ENCODE measurements at regions not wholly inside any gene's neighbourhood (a gene's known extent, or its start where the extent isn't known, plus 50 kb on each side); places are given as distances from the start of the nearest gene placed in this dataset.

DNA sequence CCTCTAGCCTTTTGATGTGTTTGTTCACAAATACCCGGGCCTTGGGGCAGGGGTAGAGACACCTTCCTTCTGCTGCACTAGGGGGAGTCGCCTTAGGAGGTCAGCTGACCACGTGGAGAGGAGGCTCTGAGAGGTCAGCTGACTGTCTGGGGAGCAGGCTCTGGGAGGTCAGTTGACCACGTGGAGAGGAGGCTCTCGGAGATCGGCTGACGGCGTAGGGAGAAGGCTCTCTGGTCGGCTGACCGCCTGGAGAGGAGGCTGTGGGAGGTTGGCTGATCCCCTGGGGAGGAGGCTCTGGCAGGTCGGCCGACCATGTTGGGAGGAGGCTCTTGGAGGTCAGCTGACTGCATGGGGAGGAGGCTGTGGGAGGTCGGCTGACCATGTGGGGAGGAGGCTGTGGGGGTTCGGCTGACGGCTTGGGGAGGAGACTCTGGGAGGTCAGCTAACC, 59.6 kb upstream of the LYZL1 start:
- TF ChIP-seq, protein P1, sequence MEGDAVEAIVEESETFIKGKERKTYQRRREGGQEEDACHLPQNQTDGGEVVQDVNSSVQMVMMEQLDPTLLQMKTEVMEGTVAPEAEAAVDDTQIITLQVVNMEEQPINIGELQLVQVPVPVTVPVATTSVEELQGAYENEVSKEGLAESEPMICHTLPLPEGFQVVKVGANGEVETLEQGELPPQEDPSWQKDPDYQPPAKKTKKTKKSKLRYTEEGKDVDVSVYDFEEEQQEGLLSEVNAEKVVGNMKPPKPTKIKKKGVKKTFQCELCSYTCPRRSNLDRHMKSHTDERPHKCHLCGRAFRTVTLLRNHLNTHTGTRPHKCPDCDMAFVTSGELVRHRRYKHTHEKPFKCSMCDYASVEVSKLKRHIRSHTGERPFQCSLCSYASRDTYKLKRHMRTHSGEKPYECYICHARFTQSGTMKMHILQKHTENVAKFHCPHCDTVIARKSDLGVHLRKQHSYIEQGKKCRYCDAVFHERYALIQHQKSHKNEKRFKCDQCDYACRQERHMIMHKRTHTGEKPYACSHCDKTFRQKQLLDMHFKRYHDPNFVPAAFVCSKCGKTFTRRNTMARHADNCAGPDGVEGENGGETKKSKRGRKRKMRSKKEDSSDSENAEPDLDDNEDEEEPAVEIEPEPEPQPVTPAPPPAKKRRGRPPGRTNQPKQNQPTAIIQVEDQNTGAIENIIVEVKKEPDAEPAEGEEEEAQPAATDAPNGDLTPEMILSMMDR (IDR thresholded peaks at IDR 0.05), result no peak
- TF ChIP-seq EP300 (IDR thresholded peaks at IDR 0.05) (no peak), POLR2A (IDR thresholded peaks at IDR 0.05) (no peak)

Data from tibial nerve (tissue), 4 donors.